NCI-H1417 (cell line): ENCODE measurements at regions not wholly inside any gene's neighbourhood (a gene's known extent, or its start where the extent isn't known, plus 50 kb on each side); places are given as distances from the start of the nearest gene placed in this dataset.

ENCODE experiments used
- DNase-seq, 3 experiments: peaks; one replicate each; lab custom pipeline; 2025; lab: John Stamatoyannopoulos, UW

DNA sequence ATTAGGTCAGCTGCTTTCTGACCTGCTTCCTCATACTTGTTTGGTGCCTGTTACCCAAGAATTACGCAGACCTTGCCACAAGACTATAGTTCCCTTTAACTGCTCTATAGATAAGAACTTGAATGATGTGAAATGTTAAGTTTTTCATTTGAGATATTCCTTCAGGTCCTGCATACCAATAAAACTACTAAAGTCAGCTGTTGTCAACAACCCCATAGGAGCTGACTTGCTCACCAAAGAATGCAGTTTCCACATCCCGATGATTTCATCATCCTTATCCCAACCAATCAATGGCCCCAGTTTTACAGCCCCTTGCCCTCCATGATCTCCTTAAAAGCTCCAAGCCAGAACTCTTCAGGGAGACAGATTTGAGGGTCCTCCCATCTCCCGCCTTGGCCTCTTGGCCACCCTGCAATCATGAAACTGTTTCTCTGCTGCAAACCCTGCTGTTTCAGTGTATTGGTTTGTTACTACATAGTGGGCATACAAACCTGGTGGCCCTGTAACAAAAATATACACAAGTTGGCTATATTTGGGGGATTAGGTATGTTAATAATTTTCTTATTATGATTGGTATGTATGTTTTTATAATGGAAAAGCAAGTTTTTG is 396.3 kb upstream of the CHST9 start:
- DNase-seq, result no peak

DNA sequence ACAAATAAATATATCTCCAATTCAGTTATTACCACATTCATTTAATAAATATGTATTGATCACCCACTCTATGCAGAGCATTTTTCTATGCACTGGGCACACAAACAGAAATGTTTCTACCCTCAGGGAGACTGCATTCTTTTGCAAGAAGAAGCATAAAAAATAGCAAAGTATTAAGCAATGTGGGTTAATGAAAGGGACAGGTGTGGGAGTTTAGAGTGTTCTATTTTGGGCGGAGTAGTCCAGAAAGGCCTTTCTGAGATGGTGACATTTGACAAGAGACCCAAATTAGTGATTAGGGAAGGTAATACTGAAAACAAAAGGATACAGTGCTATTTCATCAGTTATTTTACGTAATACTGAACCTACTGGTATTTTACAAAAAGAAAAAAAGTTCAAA is 394.3 kb upstream of the CHST9 start:
- no peak for DNase-seq

DNA sequence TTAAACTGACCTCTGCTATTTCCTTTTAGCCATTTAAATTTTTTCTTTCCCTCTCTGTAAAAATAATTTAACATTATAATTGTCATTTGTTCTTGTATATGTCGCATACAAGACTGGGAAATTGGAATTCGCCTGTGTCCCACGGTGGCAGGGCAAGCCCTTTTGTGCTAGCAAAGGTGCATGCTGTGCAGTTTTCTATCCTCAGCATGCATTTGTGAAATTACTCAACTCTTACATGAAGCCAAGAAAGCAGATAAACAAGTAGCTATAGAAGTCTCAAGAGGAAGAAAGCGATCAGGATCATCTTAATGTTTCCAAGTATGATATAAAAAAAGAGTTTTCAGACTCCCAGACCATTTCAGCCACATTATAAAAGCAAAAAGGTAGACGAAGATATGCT is 392.6 kb upstream of the CHST9 start:
- DNase-seq, result no peak

DNA sequence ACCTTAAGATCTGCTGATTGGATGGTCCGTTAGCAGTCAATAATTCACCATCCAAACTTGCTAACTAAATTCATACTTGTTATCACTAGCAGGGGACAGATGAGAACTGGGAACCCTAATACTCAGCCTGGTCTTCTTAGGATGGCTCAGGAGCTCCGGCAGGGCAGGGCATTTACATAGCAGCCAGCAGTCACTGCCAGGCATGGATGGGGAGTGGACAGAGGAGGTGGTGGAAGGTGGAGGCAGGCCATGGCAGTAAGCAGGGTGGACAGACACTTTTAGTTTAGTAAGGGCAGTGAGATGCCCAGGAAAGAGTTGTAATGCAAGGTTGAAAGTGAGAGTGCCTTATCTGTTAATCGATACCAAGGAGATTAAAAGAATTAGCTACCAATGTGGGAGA is 392.2 kb upstream of the CHST9 start:
- no peak for DNase-seq

DNA sequence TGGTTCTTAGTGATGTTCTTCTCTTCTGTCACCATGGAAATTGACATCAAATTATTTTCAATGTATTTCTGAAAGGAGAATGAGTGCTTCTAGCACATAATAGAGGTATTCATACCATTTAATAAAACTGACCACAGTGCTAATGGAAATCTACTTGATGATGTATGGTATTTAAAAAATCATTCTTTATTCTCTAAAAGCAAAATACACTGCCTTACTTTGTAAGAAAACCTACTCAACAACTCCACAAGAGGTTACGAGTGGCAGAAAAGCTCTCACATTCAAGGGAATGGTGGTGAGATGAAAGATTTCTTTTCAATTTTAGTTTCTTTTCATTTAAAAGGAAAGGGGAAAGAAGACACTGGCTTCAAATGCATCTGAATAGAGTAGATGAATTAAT is 382.3 kb upstream of the CHST9 start:
- DNase-seq, result no peak

DNA sequence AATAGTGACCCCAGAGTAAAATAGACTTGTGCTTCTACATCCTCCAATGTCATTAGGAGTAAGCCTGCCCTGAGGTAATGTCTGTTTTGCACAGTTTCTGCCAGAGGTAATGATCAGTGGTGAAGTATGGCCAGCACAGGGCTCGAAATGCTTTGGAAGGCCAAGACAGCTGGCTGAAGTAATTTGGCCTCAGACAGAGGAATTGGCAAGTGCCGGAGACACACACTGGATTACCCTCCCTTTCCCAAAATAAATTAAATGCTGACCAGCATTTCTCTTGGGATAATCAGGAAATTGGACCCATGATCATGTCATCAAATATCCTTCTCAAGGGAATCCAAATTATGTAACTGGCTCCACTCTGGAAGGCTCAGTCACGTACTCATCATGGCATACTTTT is 379.0 kb upstream of the CHST9 start:
- no peak for DNase-seq

DNA sequence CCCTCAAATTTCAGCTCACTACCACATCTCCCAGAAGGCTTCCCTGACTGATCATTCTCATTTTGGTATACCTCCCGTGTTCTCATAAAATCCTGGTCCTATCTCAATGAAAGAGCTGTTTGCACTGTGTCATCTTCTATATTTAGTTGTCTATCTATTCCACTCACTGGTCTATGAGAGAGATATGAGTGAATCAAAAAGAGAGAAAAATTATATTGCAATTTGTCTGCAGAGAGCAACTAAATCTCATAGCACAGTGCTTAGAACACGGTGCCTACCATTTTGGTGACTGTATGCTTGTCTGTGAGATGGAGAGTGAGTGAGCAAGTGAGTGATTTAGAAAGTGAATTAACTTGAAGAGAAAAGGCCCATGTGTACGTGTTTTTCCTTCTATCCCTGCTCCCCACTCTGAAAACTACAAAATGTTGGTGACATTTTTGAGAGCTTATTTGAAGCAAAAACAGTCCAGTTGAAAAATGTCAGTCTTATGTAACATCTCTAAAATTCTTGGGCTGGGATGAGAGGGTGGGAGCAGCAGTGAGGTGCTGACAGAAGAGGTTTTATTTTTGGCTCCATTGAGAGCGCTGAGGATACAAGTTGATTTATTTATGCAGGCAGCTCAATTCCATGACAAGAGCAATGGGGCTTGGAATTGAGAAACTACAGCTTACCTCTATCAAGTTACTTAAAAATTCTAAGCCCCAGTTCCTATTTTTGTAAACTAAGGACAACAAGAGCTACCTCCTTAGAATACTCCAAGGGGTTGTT is 373.5 kb upstream of the CHST9 start:
- DNase-seq, result no peak

DNA sequence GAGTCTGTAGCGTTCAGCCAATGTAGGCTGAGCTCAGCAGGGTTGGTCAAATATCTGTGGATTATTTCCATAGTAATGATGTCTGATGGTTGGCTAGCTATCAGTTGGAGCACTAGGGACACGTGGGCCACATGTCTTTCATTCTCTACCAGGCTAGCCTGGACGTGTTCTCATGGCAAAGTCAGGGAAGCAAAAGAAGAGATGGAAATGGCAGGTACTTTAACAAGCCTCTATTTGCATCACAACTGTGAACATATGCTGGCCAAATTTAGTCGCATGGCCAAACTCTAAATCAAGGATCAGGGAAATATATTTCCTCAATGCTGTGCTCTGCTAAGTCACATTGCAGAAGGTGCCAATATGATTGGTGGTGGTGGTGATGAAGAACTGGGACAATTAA is 371.6 kb upstream of the CHST9 start:
- DNase-seq, result no peak

DNA sequence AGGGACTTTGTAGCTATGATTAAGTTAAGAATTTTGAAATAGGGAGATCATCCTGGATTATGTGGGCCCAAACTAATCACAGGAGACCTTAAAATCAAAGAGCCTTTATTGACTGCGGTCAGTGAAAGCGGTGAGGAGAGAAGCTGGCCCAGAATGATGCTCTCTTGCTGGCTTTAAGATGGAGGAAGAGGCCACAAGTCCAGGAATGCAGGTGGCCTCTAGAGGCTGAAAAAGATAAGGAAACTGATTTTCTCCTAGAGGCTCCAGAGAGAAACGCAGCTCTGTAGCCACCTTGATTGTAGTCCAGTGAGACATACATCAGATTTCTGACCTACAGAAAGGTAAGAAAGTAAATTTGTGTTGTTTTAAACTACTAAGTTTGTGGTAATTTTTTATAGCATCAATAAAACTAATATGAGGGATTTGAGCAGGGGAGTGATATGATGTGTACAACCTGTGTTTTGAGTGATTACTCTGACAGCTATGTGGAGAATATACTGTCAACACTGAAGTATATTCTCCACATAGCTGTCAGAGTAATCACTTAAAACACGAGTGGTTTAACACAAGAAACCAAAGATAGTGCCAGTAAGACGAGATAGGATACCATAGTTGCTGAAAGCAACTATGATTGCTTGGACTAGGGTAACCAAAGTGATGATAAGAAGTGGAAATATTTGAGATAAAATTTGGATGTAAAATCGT is 364.4 kb upstream of the CHST9 start:
- no peak for DNase-seq

DNA sequence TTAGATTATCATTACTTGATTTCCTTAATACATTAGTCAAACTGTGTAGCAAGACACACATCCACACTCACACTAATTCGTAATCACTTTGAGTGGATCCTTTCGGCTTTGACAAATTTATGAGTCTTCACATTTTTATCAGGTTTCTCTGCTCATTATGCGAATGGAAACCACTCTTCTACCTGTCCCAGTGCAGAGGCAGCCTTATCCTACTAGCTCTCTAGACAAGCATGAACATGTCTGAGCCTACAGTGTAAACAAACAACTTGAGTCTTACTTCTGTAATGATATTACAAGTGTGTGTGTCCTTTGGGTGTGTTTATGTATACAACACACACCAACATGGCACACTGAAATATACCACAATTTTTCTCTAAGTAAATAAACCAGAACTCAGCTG is 361.9 kb upstream of the CHST9 start:
- DNase-seq, result peak; percentile 7 to 70 (median 52)

DNA sequence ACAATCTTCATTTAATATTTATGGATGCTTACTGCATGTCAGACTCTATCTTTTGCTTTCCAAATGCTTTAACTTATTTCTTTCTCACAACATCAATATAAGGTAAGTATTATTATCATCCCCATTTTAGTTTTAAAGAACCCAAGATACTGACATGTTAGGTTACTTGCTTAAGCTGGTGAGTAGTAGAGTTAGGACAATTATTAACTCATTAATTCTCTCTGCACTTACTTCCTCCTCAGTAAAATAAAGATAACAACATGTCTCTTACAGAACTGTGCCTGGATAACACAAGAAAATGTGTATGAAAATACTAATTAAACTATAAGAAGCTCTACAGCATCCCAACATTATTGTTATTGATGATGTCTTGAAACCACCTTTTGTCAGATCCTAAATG is 359.1 kb upstream of the CHST9 start:
- DNase-seq, result no peak

DNA sequence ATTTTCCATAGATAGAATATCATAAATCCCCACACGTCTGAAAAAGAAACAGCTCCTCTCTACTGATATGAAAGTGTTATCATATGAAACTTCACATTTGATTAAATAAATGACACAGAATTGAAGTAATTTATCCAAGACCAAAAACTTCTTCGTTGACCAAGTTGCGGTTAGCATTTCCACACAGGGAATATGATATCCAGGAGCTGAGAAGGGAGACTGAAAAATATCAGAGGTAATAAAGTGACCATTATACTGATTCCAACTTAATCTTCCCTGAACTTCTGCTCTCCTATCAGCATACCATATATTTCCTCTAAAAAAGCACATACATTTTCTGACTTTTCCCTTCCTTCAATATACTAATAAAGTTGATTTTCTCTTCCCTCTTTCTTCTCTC is 356.2 kb upstream of the CHST9 start:
- no peak for DNase-seq

DNA sequence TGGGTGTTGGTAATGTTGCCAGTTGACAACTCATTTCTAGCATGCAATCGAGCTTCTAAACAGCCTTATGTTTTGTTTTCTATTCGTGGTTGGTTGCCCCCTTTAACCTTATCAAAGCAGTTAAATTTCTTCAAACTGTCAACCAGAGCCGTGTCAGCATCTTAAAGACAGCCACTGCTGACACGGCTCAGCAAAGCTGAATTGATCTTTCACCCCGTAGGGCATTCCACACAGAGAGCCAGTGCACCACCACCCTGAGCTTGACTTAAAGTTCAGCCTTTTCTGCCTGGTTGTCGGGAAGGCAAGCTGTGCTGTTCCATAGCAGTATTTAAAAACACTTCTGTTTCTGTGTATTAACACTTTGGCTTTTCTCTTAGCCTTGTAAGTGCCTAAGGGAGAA is 355.0 kb upstream of the CHST9 start:
- DNase-seq, result no peak

DNA sequence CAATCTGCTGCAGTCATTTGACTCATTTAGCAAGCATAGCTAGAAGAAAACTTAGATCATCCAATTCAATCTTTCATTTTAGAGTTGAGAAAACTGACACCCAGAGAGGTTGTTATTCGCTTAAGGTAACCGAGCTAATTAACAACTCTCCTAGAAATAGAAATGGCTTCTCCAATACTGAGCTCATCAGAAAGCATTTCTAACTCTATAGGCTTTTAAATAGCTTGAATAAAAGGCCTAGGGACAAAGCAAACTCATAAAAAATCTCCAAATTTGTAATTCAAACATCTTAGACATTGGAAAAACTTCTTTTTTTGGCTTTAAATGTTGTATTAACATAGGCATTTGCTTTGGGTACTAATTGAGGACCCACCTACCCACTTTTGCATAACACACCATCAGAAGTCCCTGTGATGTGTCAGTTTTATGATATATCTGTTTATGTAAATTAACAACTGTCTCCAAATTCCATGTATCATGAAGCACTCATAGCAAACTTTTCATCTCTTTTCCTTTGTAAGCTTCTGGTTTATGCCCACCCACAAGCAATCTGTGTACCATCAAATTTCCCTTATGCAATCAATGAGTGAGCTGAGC is 343.9 kb upstream of the CHST9 start:
- no peak for DNase-seq

DNA sequence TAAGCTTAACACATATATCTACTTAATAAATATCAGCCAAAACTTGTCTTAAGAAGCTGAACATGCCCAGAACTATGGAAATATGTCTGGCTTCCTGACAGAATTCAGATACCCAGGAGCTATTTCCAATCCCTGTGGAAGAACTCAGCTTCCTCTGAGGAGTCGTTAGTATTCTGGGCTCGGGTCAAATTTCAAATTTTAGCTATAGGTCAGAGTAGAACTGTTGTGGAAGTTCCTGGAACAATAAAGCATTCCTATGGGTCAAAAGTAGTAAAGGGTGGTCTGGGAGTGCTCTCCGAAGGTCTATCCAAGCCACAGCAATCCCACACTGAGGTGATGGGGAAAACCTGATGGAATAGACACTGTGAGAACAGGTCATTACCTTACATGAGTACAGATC is 342.7 kb upstream of the CHST9 start:
- no peak for DNase-seq

DNA sequence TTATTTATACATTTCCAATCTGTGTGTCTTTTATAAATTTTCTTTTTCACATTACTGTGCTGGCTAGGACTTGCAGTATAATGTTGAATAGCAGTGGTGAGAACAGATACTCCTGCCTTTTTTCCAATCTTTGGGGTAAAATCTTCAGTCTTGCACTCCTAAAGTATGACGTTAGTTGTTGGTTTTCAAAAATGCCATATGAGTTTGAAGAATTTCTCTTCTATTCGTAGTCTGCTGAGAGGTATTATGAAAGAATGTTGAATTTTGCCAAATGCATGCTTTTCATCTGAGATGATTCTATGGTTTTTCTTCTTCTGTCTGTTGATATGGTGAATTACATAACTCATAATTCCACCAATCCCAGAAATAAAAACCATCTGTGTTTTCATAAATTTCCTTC is 335.3 kb upstream of the CHST9 start:
- DNase-seq, result no peak

DNA sequence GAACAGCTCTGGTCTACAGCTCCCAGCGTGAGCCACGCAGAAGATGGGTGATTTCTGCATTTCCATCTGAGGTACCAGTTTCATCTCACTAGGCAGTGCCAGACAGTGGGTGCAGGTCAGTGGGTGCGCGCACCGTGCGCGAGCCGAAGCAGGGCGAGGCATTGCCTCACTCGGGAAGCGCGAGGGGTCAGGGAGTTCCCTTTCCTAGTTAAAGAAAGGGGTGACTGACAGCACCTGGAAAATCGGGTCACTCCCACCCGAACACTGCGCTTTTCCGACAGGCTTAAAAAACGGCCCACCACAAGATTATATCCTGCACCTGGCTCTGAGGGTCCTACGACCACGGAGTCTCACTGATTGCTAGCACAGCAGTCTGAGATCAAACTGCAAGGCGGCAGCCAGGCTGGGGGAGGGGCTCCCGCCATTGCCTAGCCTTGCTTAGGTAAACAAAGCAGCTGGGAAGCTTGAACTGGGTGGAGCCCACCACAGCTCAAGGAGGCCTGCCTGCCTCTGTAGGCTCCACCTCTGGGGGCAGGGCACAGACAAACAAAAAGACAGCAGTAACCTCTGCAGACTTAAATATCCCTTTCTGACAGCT is 325.0 kb upstream of the CHST9 start:
- peak in 2 of 3 experiments; percentile 24 to 48 for DNase-seq

DNA sequence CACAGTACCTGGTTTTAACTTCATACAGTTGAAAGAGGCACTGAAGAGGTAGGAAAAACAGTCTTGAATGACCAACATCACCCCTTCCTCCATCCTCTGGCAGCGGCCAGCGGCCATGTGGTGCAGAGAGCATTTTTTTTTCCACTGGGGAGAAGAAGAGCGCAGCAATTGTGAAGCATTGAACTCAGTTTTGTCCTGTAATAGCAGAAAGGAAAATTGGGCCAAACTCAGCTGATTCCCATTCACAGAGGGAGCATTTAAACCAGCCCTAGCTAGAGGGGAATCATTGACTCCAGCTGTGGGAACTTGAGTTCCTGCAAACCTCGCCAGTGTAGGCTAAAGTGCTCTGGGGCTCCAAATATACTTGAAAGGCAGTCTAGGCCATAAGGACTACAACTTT is 316.6 kb upstream of the CHST9 start:
- DNase-seq, result no peak

DNA sequence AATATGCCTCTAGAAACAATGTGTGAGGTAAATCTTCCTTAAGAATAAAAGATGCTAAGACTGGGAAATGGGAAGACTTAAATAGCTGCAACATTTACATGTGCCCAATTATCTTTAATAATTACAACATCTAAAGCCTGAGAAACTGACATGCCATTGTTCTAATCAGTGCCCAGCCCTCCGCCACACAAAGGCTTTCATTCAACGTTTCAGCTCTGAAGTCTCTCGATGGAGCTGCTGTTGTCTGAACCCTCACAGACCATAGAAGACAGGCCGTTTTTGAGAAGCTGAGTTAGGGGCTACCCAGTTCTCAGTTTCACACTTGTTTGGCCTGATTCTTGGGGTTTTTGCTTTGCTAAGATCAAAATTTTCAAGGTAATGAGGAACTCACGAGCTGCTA is 315.4 kb upstream of the CHST9 start:
- no peak for DNase-seq

DNA sequence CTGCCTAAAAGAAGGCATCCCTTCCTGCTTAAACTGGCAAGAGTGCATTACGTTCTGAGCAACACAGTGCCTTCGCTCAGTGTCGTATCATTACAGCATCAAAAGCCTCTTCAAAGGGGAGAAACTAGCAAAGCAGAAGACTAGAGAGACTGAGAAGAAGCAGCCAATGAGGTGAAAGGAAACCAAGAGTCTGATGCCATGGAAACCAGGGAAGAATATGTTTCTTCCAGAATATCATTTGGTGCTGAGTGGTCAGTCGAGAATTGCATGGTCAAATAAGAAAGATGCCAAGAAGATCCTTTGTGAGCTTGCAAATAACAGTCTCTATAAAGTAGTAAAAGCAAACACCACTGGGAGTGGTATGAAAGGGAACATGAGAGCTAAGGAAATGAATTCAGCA is 312.1 kb upstream of the CHST9 start:
- DNase-seq, result no peak

DNA sequence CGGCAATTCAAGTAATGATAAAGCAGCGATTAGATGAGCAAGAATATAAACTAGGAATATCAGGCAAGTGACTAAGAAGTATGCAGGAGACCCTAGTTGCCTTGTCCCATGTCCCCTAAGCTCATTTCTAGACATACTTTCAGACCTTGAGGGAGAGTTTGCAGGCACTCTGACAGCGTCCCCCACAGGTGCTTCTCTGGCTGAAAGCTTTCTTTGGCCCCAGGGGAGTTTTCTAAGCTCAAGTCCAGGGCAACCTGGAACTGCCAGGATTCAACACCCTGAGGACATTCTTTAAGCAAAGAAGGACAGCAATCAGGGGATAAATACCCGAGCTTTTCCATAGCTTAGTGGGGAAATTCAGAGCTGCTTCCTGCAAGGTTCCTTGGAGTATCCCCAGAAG is 308.1 kb upstream of the CHST9 start:
- DNase-seq, result no peak

DNA sequence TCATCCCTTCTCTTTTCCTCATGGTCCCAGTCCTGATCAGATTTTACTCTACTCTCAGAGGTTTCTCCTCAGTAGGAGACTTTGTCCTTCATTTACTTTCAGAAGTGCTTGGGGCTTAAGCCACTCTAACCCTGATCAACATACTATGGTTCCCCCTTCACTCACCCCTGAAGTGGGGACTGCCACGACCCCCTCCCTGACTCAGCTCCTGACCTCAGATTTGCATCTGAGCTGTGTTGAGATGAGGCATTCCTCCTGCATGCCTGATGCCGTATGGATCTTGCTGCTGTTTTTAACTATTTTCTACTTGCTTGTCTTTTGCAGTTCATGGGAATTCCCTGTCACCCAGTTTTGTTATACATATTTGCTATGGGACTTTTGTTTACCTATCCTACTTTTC is 306.7 kb upstream of the CHST9 start:
- no peak for DNase-seq

DNA sequence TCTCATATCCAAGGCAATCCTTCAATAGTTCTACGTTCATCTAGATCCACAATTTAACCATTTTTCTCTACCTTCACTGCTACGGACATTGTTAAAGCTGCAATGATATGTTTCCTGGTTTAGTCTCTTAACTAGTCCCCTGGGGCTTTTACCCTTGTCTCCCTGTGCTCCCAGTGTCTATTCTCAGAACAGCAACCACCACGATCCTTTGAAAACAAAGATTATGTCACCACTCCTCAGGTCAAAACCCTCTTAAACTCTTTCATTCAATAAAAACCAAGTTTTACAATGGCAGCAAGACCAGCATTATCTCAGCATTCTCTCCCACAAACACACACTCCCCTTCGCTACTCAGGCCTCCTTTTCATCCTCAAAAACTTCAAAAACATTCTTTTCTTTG is 298.2 kb upstream of the CHST9 start:
- peak in 2 of 3 experiments; percentile 3 to 11 for DNase-seq
